ENCODE measurements at regions not wholly inside any gene's neighbourhood (a gene's known extent, or its start where the extent isn't known, plus 50 kb on each side); places are given as distances from the start of the nearest gene placed in this dataset.

DNA sequence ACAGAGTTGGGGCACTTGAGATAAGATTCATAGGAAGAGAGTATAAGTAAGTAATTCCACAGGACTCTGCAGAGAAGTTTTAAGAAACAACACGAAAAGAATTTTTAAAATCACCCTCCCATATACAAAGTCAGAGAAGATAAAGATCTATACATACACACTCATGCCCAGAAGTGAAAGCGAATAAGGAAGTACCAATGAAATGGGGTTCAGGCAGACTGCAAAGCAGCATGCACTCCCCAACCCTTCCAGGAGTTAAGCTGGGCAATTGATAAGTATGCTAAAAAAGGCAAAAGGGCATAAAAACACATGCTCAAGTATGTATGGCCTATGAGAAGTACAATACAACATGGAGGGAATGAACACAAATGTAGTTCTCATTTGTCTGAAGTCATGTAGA is 246.2 kb upstream of the GRIP1 start:
- TF ChIP-seq, protein P1, sequence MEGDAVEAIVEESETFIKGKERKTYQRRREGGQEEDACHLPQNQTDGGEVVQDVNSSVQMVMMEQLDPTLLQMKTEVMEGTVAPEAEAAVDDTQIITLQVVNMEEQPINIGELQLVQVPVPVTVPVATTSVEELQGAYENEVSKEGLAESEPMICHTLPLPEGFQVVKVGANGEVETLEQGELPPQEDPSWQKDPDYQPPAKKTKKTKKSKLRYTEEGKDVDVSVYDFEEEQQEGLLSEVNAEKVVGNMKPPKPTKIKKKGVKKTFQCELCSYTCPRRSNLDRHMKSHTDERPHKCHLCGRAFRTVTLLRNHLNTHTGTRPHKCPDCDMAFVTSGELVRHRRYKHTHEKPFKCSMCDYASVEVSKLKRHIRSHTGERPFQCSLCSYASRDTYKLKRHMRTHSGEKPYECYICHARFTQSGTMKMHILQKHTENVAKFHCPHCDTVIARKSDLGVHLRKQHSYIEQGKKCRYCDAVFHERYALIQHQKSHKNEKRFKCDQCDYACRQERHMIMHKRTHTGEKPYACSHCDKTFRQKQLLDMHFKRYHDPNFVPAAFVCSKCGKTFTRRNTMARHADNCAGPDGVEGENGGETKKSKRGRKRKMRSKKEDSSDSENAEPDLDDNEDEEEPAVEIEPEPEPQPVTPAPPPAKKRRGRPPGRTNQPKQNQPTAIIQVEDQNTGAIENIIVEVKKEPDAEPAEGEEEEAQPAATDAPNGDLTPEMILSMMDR (IDR thresholded peaks at IDR 0.05), result no peak
- Histone ChIP-seq H3K36me3 (ENCODE audit: control insufficient read depth, insufficient read depth, low read length) (no peaks in the 10 kb centered on the region), H3K9me3 (ENCODE audit: control insufficient read depth, low read length) (no peaks in the 10 kb centered on the region), H3K4me3 (ENCODE audit: low read depth, low read length) (no peak overlapping the region), H3K79me2 (peaks cover 3% of the 10 kb centered on the region), H3K4me2 (ENCODE audit: low read length) (no peak overlapping the region), H3K27me3 (ENCODE audit: control insufficient read depth, insufficient read depth, low read length) (no peaks in the 10 kb centered on the region), H3K9ac (no peak overlapping the region), H2AFZ (no peak overlapping the region), H3K4me1 (peaks cover 3% of the 10 kb centered on the region), H3K27ac (no peak overlapping the region)

DNA sequence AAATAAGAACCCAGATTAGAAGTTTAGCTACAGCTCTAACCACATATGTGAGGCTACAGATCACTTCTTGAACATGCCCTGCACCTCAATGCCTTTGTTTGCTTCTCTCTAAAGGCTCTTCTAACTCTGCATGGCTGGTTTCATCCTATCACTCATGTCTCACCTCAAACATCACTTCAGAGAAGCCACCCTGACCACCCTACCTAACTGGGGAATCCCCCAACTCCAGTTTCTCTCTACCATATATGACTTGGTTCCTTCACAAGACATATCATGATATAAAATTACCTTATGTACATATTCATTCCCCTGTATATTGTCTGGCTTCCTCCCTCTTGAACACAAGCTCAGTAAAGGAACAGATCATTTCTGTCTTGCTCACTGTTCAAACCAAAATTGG is 250.2 kb upstream of the GRIP1 start:
- H3K9me3 ChIP-seq (ENCODE audit: control insufficient read depth, low read length), result no peaks in the 10 kb centered on the region
- H3K36me3 ChIP-seq (ENCODE audit: control insufficient read depth, insufficient read depth, low read length), result no peaks in the 10 kb centered on the region
- H3K79me2 ChIP-seq, result peaks cover 16% of the 10 kb centered on the region
- H3K4me2 ChIP-seq (ENCODE audit: low read length), result no peak overlapping the region
- H3K27ac ChIP-seq, result no peak overlapping the region
- no peak overlapping the region for H2AFZ ChIP-seq
- H3K27me3 ChIP-seq (ENCODE audit: control insufficient read depth, insufficient read depth, low read length), result no peaks in the 10 kb centered on the region
- no peak overlapping the region for H3K9ac ChIP-seq
- H3K4me3 ChIP-seq (ENCODE audit: low read depth, low read length), result no peak overlapping the region
- no peaks in the 10 kb centered on the region for H3K4me1 ChIP-seq
- TF ChIP-seq, protein P1 (IDR thresholded peaks at IDR 0.05), result no peak

DNA sequence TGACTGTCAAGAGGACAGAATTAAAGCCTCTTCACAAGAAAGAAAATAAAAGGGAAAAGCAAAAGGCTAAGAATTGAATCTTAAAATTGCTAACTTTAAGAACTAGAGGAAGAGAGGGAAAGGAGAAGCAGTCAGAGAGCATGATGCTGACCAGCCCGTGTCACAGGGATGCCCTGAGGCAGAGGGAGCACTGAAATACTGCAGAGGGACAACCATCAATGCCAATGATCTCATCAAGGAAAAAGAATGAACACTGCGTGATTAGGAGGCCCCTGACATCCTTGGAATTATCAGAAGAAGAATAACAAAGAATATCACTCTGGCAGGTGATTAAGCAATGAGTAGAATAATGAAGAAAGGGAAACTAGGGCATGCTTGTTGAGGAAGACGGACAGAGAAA is 252.2 kb upstream of the GRIP1 start:
- Histone ChIP-seq H3K27ac (no peak overlapping the region), H2AFZ (no peak overlapping the region), H3K9me3 (ENCODE audit: control insufficient read depth, low read length) (no peaks in the 10 kb centered on the region), H3K4me3 (ENCODE audit: low read depth, low read length) (no peak overlapping the region), H3K36me3 (ENCODE audit: control insufficient read depth, insufficient read depth, low read length) (no peaks in the 10 kb centered on the region), H3K9ac (no peak overlapping the region), H3K27me3 (ENCODE audit: control insufficient read depth, insufficient read depth, low read length) (no peaks in the 10 kb centered on the region), H3K4me1 (no peaks in the 10 kb centered on the region), H3K4me2 (ENCODE audit: low read length) (no peak overlapping the region), H3K79me2 (peaks cover 19% of the 10 kb centered on the region)
- TF ChIP-seq, protein P1 (IDR thresholded peaks at IDR 0.05), result no peak

DNA sequence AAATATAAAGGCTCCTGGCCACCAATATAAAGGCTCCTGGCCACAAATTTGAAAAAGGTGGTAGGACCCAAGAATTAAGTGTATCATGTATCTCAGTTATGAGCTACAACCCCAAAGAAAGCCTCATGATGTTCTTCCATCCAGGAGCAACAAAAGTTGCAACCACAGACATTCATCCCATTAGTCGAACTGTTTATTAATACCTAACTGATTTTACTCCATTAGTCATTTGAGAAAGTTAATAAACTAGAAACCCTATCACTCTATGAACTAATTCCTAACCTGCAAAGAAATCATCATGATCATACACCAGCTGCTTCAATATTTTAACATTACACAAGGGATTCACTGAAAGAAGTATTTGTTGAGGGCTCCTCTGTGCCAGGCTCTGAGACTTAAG is 253.2 kb upstream of the GRIP1 start:
- no peak overlapping the region for H3K27ac ChIP-seq
- no peak overlapping the region for H3K4me2 ChIP-seq (ENCODE audit: low read length)
- no peaks in the 10 kb centered on the region for H3K4me1 ChIP-seq
- no peak overlapping the region for H2AFZ ChIP-seq
- H3K4me3 ChIP-seq (ENCODE audit: low read depth, low read length), result no peak overlapping the region
- TF ChIP-seq, protein P1 (IDR thresholded peaks at IDR 0.05), result no peak
- H3K36me3 ChIP-seq (ENCODE audit: control insufficient read depth, insufficient read depth, low read length), result no peaks in the 10 kb centered on the region
- H3K27me3 ChIP-seq (ENCODE audit: control insufficient read depth, insufficient read depth, low read length), result no peaks in the 10 kb centered on the region
- H3K79me2 ChIP-seq, result peaks cover 22% of the 10 kb centered on the region
- no peaks in the 10 kb centered on the region for H3K9me3 ChIP-seq (ENCODE audit: control insufficient read depth, low read length)
- no peak overlapping the region for H3K9ac ChIP-seq

DNA sequence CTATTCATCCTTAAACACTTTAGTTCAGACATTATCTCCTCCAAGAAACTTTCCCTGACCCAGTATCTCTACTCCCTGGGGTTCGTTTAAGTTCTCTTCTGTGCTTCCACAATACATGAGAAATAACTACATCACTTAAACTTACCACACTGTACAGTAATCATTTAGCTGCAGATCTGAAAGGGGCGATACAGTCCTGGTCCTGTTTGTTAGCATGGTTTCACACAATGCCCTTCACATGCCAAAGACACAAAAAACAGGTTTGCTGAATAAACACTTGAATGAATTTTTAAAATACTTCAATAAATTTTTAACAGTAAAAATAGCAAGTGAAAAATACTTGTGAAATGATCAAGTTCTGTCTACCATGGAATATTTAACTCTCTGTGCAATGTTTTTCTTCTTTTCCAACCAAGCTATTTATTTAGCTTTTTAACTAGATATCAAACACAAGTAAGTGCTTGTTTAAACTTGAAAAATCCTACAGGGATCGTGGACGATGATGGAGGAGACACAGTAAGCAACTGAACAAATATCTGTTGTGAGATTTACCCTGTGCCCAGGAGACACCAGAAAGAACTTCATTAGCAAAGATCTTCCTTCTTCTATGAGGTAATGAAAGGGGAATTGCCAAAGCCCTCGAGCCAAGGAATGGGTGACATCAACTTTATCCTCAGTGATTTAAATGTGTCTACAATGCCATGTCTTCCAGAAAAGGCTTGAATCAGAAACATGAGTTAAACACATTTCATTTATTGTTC is 255.6 kb upstream of the GRIP1 start:
- no peaks in the 10 kb centered on the region for H3K36me3 ChIP-seq (ENCODE audit: control insufficient read depth, insufficient read depth, low read length)
- H3K27ac ChIP-seq, result no peak overlapping the region
- no peaks in the 10 kb centered on the region for H3K9me3 ChIP-seq (ENCODE audit: control insufficient read depth, low read length)
- no peak overlapping the region for H3K9ac ChIP-seq
- no peak overlapping the region for H3K4me3 ChIP-seq (ENCODE audit: low read depth, low read length)
- H3K79me2 ChIP-seq, result peaks cover 25% of the 10 kb centered on the region
- H3K4me2 ChIP-seq (ENCODE audit: low read length), result no peak overlapping the region
- no peaks in the 10 kb centered on the region for H3K4me1 ChIP-seq
- TF ChIP-seq, protein P1 (IDR thresholded peaks at IDR 0.05), result no peak
- no peaks in the 10 kb centered on the region for H3K27me3 ChIP-seq (ENCODE audit: control insufficient read depth, insufficient read depth, low read length)
- H2AFZ ChIP-seq, result no peak overlapping the region

Data from parathyroid adenoma (tissue), 2 donors.